H9 (cell line): ENCODE measurements at regions not wholly inside any gene's neighbourhood (a gene's known extent, or its start where the extent isn't known, plus 50 kb on each side); places are given as distances from the start of the nearest gene placed in this dataset.

Experiments
- DNase-seq: peaks from one replicate; pipeline ENCODE4 v3.0.0-alpha.2; 2017
- H2AFZ ChIP-seq: one replicate; pipeline ENCODE4 v1.6.1; 2013; ENCODE audit warnings: mild to moderate bottlenecking, low read length, control low read depth, moderate library complexity
- H2AK5ac ChIP-seq: 2 replicates; pipeline ENCODE4 v1.6.1; 2013; ENCODE audit warnings: low read length, control low read depth, mixed read lengths; ENCODE audit not compliant: insufficient read length
- H2BK120ac ChIP-seq: one replicate; pipeline ENCODE4 v1.6.1; 2013; ENCODE audit warnings: low read depth, mild to moderate bottlenecking, low read length, control low read depth, inconsistent platforms; ENCODE audit not compliant: poor library complexity, severe bottlenecking
- H2BK12ac ChIP-seq: 2 replicates; pipeline ENCODE4 v1.6.1; 2013; ENCODE audit warnings: low read length, control low read depth, mixed read lengths, low read depth; ENCODE audit not compliant: insufficient read length
- H2BK15ac ChIP-seq: 2 replicates; pipeline ENCODE4 v1.6.1; 2013; ENCODE audit warnings: low read depth, low read length, control low read depth
- H2BK20ac ChIP-seq: one replicate; pipeline ENCODE4 v1.6.1; 2013; ENCODE audit warnings: low read depth, mild to moderate bottlenecking, low read length, control low read depth, inconsistent platforms; ENCODE audit not compliant: poor library complexity, severe bottlenecking
- H2BK5ac ChIP-seq: 2 replicates; pipeline ENCODE4 v1.6.1; 2013; ENCODE audit warnings: low read length, control low read depth, mixed read lengths; ENCODE audit not compliant: insufficient read length
- H3K14ac ChIP-seq: 2 replicates; pipeline ENCODE4 v1.6.1; 2013; ENCODE audit warnings: low read length, control low read depth; ENCODE audit not compliant: insufficient read depth
- H3K18ac ChIP-seq: 2 replicates; pipeline ENCODE4 v1.6.1; 2013; ENCODE audit warnings: low read depth, mild to moderate bottlenecking, mixed read lengths, low read length, control low read depth; ENCODE audit not compliant: insufficient read length
- H3K23ac ChIP-seq: 2 replicates; pipeline ENCODE4 v1.6.1; 2013; ENCODE audit warnings: low read length, control low read depth, mixed read lengths, low read depth; ENCODE audit not compliant: insufficient read length
- H3K23me2 ChIP-seq: 2 replicates; pipeline ENCODE4 v1.6.1; 2013; ENCODE audit warnings: low read depth, mild to moderate bottlenecking, mixed read lengths, low read length, control low read depth; ENCODE audit not compliant: insufficient read length, poor library complexity, severe bottlenecking
- H3K27ac ChIP-seq: 2 replicates; pipeline ENCODE4 v1.5.1; 2013; ENCODE audit warnings: low read length, control low read depth, mixed read lengths, low read depth; ENCODE audit not compliant: insufficient read length
- H3K27me3 ChIP-seq: 2 replicates; pipeline ENCODE4 v1.6.1; 2013; ENCODE audit warnings: low read length, control low read depth, inconsistent platforms; ENCODE audit not compliant: insufficient read depth
- H3K4ac ChIP-seq: 2 replicates; pipeline ENCODE4 v1.6.1; 2013; ENCODE audit warnings: low read depth, mild to moderate bottlenecking, control low read depth, inconsistent platforms, low read length, moderate library complexity
- H3K4me1 ChIP-seq: 2 replicates; pipeline ENCODE4 v1.6.1; 2013; ENCODE audit warnings: low read length, control low read depth, inconsistent platforms; ENCODE audit not compliant: insufficient read depth
- H3K4me2 ChIP-seq: 2 replicates; pipeline ENCODE4 v1.6.1; 2013; ENCODE audit warnings: low read length, control low read depth, mixed read lengths; ENCODE audit not compliant: insufficient read length, insufficient read depth
- H3K56ac ChIP-seq: 2 replicates; pipeline ENCODE4 v1.6.1; 2013; ENCODE audit warnings: low read depth, mild to moderate bottlenecking, mixed read lengths, low read length, control low read depth; ENCODE audit not compliant: insufficient read length
- H3K79me1 ChIP-seq: 2 replicates; pipeline ENCODE4 v1.6.1; 2013; ENCODE audit warnings: low read depth, mild to moderate bottlenecking, moderate library complexity, low read length, control low read depth, inconsistent platforms; ENCODE audit not compliant: insufficient read depth, poor library complexity, severe bottlenecking
- H3K79me2 ChIP-seq: 2 replicates; pipeline ENCODE4 v1.6.1; 2013; ENCODE audit warnings: low read length, control low read depth, inconsistent platforms; ENCODE audit not compliant: insufficient read depth
- H3K9ac ChIP-seq: 2 replicates; pipeline ENCODE4 v1.6.1; 2013; ENCODE audit warnings: low read length, control low read depth, mixed read lengths; ENCODE audit not compliant: insufficient read length; ENCODE audit errors: extremely low read depth
- H3K9me3 ChIP-seq: one replicate; pipeline ENCODE4 v1.6.1; 2013; ENCODE audit warnings: low read depth, low read length, inconsistent platforms; ENCODE audit not compliant: control insufficient read depth
- H3T11ph ChIP-seq: one replicate; pipeline ENCODE4 v1.6.1; 2013; ENCODE audit warnings: mild to moderate bottlenecking, low read length, control low read depth, inconsistent platforms
- H4K20me1 ChIP-seq: one replicate; pipeline ENCODE4 v1.6.1; 2013; ENCODE audit not compliant: control insufficient read depth, insufficient read length, insufficient read depth
- H4K5ac ChIP-seq: 2 replicates; pipeline ENCODE4 v1.6.1; 2013; ENCODE audit warnings: low read depth, mild to moderate bottlenecking, mixed read lengths, low read length, control low read depth; ENCODE audit not compliant: insufficient read length
- H4K8ac ChIP-seq: replicated peaks from 2 replicates; pipeline ENCODE4 v1.6.1; 2013; ENCODE audit warnings: low read length, control low read depth, mixed read lengths, low read depth; ENCODE audit not compliant: insufficient read length
- H4K91ac ChIP-seq: 2 replicates; pipeline ENCODE4 v1.6.1; 2013; ENCODE audit warnings: low read depth, mild to moderate bottlenecking, moderate library complexity, mixed read lengths, low read length, control low read depth; ENCODE audit not compliant: insufficient read length
- H3K27ac Mint-ChIP-seq, 3 experiments: 2 replicates in 2 of 3; 3 replicates in 1 of 3; pipeline ENCODE4 v1.8.0; 2020 to 2021; ENCODE audit warnings: mixed read lengths in 3 of 3, mild to moderate bottlenecking in 1 of 3, moderate library complexity in 1 of 3
- H3K27me3 Mint-ChIP-seq: 2 replicates; pipeline ENCODE4 v1.8.0; 2021; ENCODE audit warnings: low read depth, mild to moderate bottlenecking, moderate library complexity, mixed read lengths
- H3K36me3 Mint-ChIP-seq, 3 experiments: 2 replicates in 2 of 3; 3 replicates in 1 of 3; pipeline ENCODE4 v1.8.0; 2020 to 2021; ENCODE audit warnings: low read depth in 3 of 3, mixed read lengths in 3 of 3; ENCODE audit not compliant: insufficient read depth in 1 of 3
- H3K4me1 Mint-ChIP-seq, 2 experiments: 2 replicates each; pipeline ENCODE4 v1.8.0; 2020; ENCODE audit warnings: mixed read lengths in 2 of 2
- H3K4me3 Mint-ChIP-seq, 2 experiments: 2 replicates in 1 of 2; 3 replicates in 1 of 2; pipeline ENCODE4 v1.8.0; 2020 to 2021; ENCODE audit warnings: mild to moderate bottlenecking in 2 of 2, mixed read lengths in 2 of 2, moderate library complexity in 1 of 2
- H3K9me3 Mint-ChIP-seq, 2 experiments: 2 replicates in 1 of 2; 3 replicates in 1 of 2; pipeline ENCODE4 v1.8.0; 2020; ENCODE audit warnings: mild to moderate bottlenecking in 2 of 2, mixed read lengths in 2 of 2, moderate library complexity in 1 of 2
- CTCF ChIP-seq: fragments of 200-600 bp; sonication (generic); conservative IDR thresholded peaks from 3 replicates; pipeline ENCODE4 v1.8.0; 2021; ENCODE audit warnings: antibody characterized with exemption, mild to moderate bottlenecking
- WGBS: extraction: QIAGEN DNeasy Blood & Tissue Kit; methylation state at CpG from one replicate; pipeline ENCODE4 v1.1.7; 2013; ENCODE audit warnings: missing lambda C conversion rate, low lambda C conversion rate, mixed read lengths; ENCODE audit not compliant: insufficient read length; ENCODE audit errors: extremely low coverage; 5-methylcytosine and 5-hydroxymethylcytosine counted together

GRCh38 chr11:116244439-116244838, 528.3 kb downstream of the BUD13 start:
- H3K36me3 Mint-ChIP-seq = no peaks in the 10 kb centered on the region
- Histone ChIP-seq H3K18ac (no peak overlapping the region), H3K79me1 (no peaks in the 10 kb centered on the region), H2BK5ac (no peak overlapping the region), H3K4ac (no peak overlapping the region), H2BK120ac (no peak overlapping the region), H2BK20ac (no peak overlapping the region), H2BK12ac (no peak overlapping the region), H3K27ac (no peak overlapping the region), H3K56ac (no peak overlapping the region), H3K4me1 (no peaks in the 10 kb centered on the region; the same call in 1 of the 2 replicates), H2AFZ (no peak overlapping the region), H4K5ac (no peak overlapping the region), H2BK15ac (no peak overlapping the region), H4K8ac (no peak overlapping the region), H3K27me3 (no peaks in the 10 kb centered on the region), H3K14ac (no peak overlapping the region), H3K23me2 (no peaks in the 10 kb centered on the region), H4K20me1 (no peaks in the 10 kb centered on the region), H3K4me2 (no peak overlapping the region), H3K9me3 (no peaks in the 10 kb centered on the region), H2AK5ac (no peak overlapping the region), H4K91ac (no peak overlapping the region), H3K23ac (no peak overlapping the region), H3T11ph (no peak overlapping the region), H3K9ac (no peak overlapping the region), H3K79me2 (no peaks in the 10 kb centered on the region)
- peaks cover 10% of the 10 kb centered on the region in 2 experiments for H3K4me1 Mint-ChIP-seq
- no peak overlapping the region for H3K27ac Mint-ChIP-seq
- DNase-seq = no peak
- WGBS = no CpG with 5 or more reads among the region's 8 CpGs
- no peaks in the 10 kb centered on the region; the same call in 1 of the 2 replicates for H3K27me3 Mint-ChIP-seq
- H3K9me3 Mint-ChIP-seq = no peaks in the 10 kb centered on the region
- H3K4me3 Mint-ChIP-seq = no peak overlapping the region
- no peak for TF ChIP-seq CTCF
